ENCODE measurements at regions not wholly inside any gene's neighbourhood (a gene's known extent, or its start where the extent isn't known, plus 50 kb on each side); places are given as distances from the start of the nearest gene placed in this dataset.

DNA sequence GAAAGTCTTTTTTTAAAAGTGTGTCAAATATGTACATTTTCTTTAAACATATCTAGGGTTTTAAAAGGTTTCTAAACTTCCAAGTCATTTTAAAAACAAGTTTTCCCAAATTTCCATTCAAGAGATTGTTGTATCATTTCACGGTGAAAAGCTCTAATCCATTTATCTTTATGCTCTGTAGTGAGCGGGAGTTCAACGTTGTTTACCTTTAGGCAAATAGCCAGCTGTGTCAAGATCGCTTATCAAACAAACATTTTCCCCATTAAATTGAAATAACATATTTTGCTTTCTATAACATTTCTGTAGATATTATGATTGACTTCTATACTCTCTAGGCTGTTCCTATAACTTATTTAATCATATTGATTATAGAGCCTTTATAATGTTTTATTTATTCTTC is 75.1 kb downstream of the CTSL start:
- no peak overlapping the region for H3K4me3 ChIP-seq (ENCODE audit: low read depth, low read length)
- ChIA-PET POLR2A (no interaction called here), CTCF (interaction anchor here (0.7 to 1.8 kb wide), 2 partner anchors 11 to 119 kb away, joined by 3 to 8 read pairs; no protein-coding TSS in a partner anchor)
- TF ChIP-seq CTCF (IDR thresholded peaks at IDR 0.05; ENCODE audit: insufficient read depth, low read length, missing control alignments): no peak
- DNase-seq (ENCODE audit: low read depth, low spot score): no peak

- no peak for TF ChIP-seq CTCF (IDR thresholded peaks at IDR 0.05; ENCODE audit: insufficient read depth, low read length, missing control alignments)
- ChIA-PET POLR2A (no interaction called here), CTCF (no interaction called here)
- no peak for DNase-seq (ENCODE audit: low read depth, low spot score)
- no peak overlapping the region for H3K4me3 ChIP-seq (ENCODE audit: low read depth, low read length)
These were observed 77.2 kb downstream of the CTSL start for GRCh38 chr9:87803166-87803565.

DNA sequence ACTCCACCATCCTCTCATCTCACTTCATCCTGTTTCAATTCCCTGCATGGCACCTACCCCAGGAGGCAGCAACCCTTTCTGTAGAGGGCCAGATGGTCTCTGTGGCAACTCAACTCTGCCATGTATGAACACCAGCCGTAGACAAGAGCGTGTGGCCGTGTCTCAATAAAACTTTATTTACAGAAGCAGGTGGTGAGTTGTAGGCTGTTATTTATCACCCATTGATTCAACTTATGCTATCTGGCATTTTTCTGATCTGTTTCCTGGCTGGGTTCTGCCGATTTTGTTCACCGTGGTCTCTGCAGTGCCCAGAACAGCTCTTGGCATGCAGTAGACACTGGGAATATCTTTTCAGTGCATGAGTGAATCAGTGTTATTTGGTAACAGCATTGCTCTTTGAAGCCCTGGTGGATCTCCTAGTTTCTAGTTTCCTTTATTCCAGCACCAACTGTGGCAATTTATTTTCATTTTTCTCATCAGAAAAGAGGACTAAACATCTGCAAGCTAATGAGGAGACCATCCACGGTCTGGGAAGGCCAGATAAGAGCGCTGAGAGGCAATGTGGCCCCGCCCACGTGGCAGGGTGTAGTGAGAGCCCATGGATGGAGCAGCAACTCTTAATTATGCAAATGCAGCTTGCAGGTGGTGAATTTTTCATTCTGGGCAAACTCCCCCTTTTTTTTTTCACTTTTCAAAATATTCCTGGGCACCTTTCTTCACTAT is 77.9 kb downstream of the CTSL start:
- H3K4me3 ChIP-seq (ENCODE audit: low read depth, low read length): no peak overlapping the region
- ChIA-PET CTCF (no interaction called here), POLR2A (no interaction called here)
- DNase-seq (ENCODE audit: low read depth, low spot score): no peak
- no peak for TF ChIP-seq CTCF (IDR thresholded peaks at IDR 0.05; ENCODE audit: insufficient read depth, low read length, missing control alignments)

DNA sequence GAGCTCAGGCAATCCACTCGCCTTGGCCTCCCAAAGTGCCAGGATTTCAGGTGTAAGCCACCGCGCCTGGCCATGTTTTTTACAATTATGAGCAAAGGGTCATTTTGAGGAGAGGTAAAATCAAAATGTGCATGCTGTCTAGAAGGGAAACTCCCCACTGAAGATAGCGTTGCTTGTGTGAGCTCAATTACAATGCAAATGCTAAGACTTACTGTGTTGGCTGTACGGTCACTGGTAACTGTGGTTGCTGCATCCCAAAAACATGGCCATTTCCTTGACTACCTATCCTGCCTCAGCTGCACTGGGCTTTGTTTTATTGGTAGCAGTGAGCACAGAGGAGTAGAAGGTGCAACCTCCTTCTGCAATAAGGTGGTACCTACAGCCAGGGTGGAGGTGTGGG is 77.4 kb upstream of the SPATA31E1 start:
- no peak for DNase-seq (ENCODE audit: low read depth, low spot score)
- H3K4me3 ChIP-seq (ENCODE audit: low read depth, low read length): no peak overlapping the region
- ChIA-PET CTCF (interaction anchor here (1.4 kb wide), 1 partner anchor 120 kb away, joined by 3 read pairs; no protein-coding TSS in a partner anchor), POLR2A (no interaction called here)
- TF ChIP-seq CTCF (IDR thresholded peaks at IDR 0.05; ENCODE audit: insufficient read depth, low read length, missing control alignments): no peak

DNA sequence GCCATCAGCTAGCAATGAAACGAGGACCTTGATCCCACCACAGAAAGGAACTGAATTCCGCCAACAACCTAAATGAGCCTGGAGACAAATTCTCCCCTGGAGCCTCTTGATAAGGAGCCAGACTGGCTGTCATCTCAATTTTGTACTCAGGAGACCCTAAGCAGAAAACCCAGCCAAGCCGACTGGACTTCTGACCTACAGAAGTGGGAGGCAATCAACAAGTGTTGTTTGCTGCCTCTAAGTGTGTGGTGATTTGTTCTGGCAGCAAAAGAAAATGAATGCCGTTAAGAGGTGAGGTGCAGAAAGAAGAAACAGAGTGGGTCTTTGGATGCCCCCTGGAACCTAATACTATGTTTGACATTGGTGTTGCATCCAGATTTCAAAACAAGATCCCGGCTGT is 72.7 kb upstream of the SPATA31E1 start:
- no peak for TF ChIP-seq CTCF (IDR thresholded peaks at IDR 0.05; ENCODE audit: insufficient read depth, low read length, missing control alignments)
- no peak overlapping the region for H3K4me3 ChIP-seq (ENCODE audit: low read depth, low read length)
- ChIA-PET CTCF (interaction anchor here (1.5 to 11.8 kb wide), 2 partner anchors 127 to 132 kb away, joined by 6 to 173 read pairs; no protein-coding TSS in a partner anchor), POLR2A (no interaction called here)
- no peak for DNase-seq (ENCODE audit: low read depth, low spot score)

DNA sequence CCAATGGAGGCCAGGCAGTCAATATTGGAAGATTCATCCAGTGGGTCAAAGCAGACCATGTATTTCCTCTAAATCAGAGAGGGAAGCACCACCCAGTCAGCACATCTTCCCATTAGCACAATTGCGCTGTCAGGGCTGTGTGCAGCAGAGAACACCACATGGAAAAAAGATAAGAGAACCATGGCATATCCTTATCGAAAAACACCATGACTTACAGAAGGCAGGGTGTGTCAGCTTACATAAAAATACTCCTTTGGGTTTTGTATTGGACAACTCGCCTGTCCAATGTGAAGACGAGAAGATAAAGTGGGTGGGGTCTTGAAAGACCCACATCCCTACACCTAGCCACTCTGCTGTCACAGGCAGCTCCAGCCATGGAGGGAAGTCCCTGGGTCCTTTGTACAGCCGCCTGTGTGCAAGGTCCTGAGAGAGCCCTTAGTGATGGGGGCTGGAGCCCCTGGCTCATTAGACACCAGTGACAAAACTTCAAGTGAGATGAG is 71.9 kb upstream of the SPATA31E1 start:
- TF ChIP-seq CTCF (IDR thresholded peaks at IDR 0.05; ENCODE audit: insufficient read depth, low read length, missing control alignments): no peak

More for the DNA sequence above, 71.9 kb upstream of the SPATA31E1 start:
- ChIA-PET CTCF (interaction anchor here (3.5 to 11.8 kb wide), 2 partner anchors 128 to 134 kb away, joined by 28 to 173 read pairs; no protein-coding TSS in a partner anchor), POLR2A (no interaction called here)
- H3K4me3 ChIP-seq (ENCODE audit: low read depth, low read length): no peak overlapping the region
- no peak for DNase-seq (ENCODE audit: low read depth, low spot score)

Measured in AG04449 (cell line).